ENCODE measurements at regions not wholly inside any gene's neighbourhood (a gene's known extent, or its start where the extent isn't known, plus 50 kb on each side); places are given as distances from the start of the nearest gene placed in this dataset.

GRCh38 chr7:9781710-9782109 is 1192.0 kb upstream of the PHF14 start:
- TF ChIP-seq CTCF (IDR thresholded peaks at IDR 0.05; ENCODE audit: poor library complexity, severe bottlenecking) (no peak), POLR2AphosphoS5 (IDR thresholded peaks at IDR 0.05) (no peak), SMC3 (conservative IDR thresholded peaks at IDR 0.05; ENCODE audit: poor library complexity) (no peak), TAF1 (IDR thresholded peaks at IDR 0.05; ENCODE audit: low read depth) (no peak), EP300 (conservative IDR thresholded peaks at IDR 0.05; ENCODE audit: poor library complexity, severe bottlenecking) (no peak)

All from neural cell (in vitro differentiated cells).